Glutamatergic neuron (in vitro differentiated cells): ENCODE measurements at regions not wholly inside any gene's neighbourhood (a gene's known extent, or its start where the extent isn't known, plus 50 kb on each side); places are given as distances from the start of the nearest gene placed in this dataset.

Experiments used
- DNase-seq: peaks from one replicate; pipeline ENCODE4 v3.0.0; 2022
- H3K27ac Mint-ChIP-seq: one replicate; pipeline ENCODE4 v1.8.0; 2020; ENCODE audit warnings: mild to moderate bottlenecking, mixed read lengths, inconsistent platforms; ENCODE audit not compliant: unreplicated experiment
- H3K27me3 Mint-ChIP-seq: one replicate; pipeline ENCODE4 v1.8.0; 2020; ENCODE audit warnings: mild to moderate bottlenecking, moderate library complexity, mixed read lengths, inconsistent platforms; ENCODE audit not compliant: unreplicated experiment
- H3K36me3 Mint-ChIP-seq: one replicate; pipeline ENCODE4 v1.8.0; 2020; ENCODE audit warnings: mild to moderate bottlenecking, mixed read lengths, inconsistent platforms; ENCODE audit not compliant: unreplicated experiment
- H3K4me1 Mint-ChIP-seq: one replicate; pipeline ENCODE4 v1.8.0; 2020; ENCODE audit warnings: mild to moderate bottlenecking, low read depth, mixed read lengths, inconsistent platforms; ENCODE audit not compliant: unreplicated experiment
- H3K4me3 Mint-ChIP-seq: one replicate; pipeline ENCODE4 v1.8.0; 2020; ENCODE audit warnings: mild to moderate bottlenecking, mixed read lengths, inconsistent platforms; ENCODE audit not compliant: unreplicated experiment
- H3K9me3 Mint-ChIP-seq: one replicate; pipeline ENCODE4 v1.8.0; 2020; ENCODE audit warnings: mild to moderate bottlenecking, moderate library complexity, mixed read lengths, inconsistent platforms; ENCODE audit not compliant: unreplicated experiment
- CTCF ChIP-seq: fragments of 200-600 bp; sonication (generic); IDR thresholded peaks from one replicate; pipeline ENCODE4 v1.5.0; 2021; ENCODE audit not compliant: partially characterized antibody, unreplicated experiment

GRCh38 chr7:35988818-35989217, 164.2 kb upstream of the EEPD1 start:
- peaks cover 7% of the 10 kb centered on the region for H3K27me3 Mint-ChIP-seq
- H3K4me3 Mint-ChIP-seq: no peak overlapping the region
- TF ChIP-seq CTCF: no peak
- H3K4me1 Mint-ChIP-seq: peaks cover 19% of the 10 kb centered on the region
- H3K36me3 Mint-ChIP-seq: no peaks in the 10 kb centered on the region
- no peak for DNase-seq
- H3K27ac Mint-ChIP-seq: no peak overlapping the region
- no peaks in the 10 kb centered on the region for H3K9me3 Mint-ChIP-seq

- DNase-seq: no peak
- TF ChIP-seq CTCF: no peak
These were observed 161.4 kb upstream of the EEPD1 start for GRCh38 chr7:35991511-35992232.

GRCh38 chr7:35992436-35992835, 160.6 kb upstream of the EEPD1 start:
- Mint-ChIP-seq H3K4me3 (no peak overlapping the region), H3K4me1 (peaks cover 12% of the 10 kb centered on the region)

More at GRCh38 chr7:35991511-35992232, 161.4 kb upstream of the EEPD1 start:
- Mint-ChIP-seq H3K36me3 (no peaks in the 10 kb centered on the region), H3K27ac (no peak overlapping the region), H3K4me3 (no peak overlapping the region), H3K4me1 (peaks cover 15% of the 10 kb centered on the region), H3K27me3 (peaks cover 4% of the 10 kb centered on the region), H3K9me3 (no peaks in the 10 kb centered on the region)

GRCh38 chr7:35993113-35993512, 159.9 kb upstream of the EEPD1 start:
- Mint-ChIP-seq H3K27me3 (peaks cover 2% of the 10 kb centered on the region), H3K9me3 (no peaks in the 10 kb centered on the region), H3K4me1 (peaks cover 7% of the 10 kb centered on the region), H3K27ac (no peak overlapping the region), H3K4me3 (no peak overlapping the region), H3K36me3 (no peaks in the 10 kb centered on the region)
- no peak for DNase-seq
- TF ChIP-seq CTCF: no peak

More at GRCh38 chr7:35992436-35992835, 160.6 kb upstream of the EEPD1 start:
- Mint-ChIP-seq H3K9me3 (no peaks in the 10 kb centered on the region), H3K27me3 (peaks cover 4% of the 10 kb centered on the region), H3K36me3 (no peaks in the 10 kb centered on the region), H3K27ac (no peak overlapping the region)
- no peak for DNase-seq
- no peak for TF ChIP-seq CTCF
